A549 (cell line): ENCODE measurements at regions not wholly inside any gene's neighbourhood (a gene's known extent, or its start where the extent isn't known, plus 50 kb on each side); places are given as distances from the start of the nearest gene placed in this dataset.

Source experiments
- ATAC-seq, 2 experiments: fragments of 200-7000 bp in 1 of 2; fragments of >200 bp in 1 of 2; cut with Nextera tagmentation in 1 of 2; cut with Tn5 transposase in 1 of 2; 3 replicates each; pipeline versions ENCODE4 v1.8.0 to v1.9.1; 2018 to 2020; ENCODE audit warnings: mild to moderate bottlenecking in 1 of 2, moderate library complexity in 1 of 2
- CTCF ChIA-PET: fragments of 300-600 bp; sonication (Branson Sonifier 250); formaldehyde crosslinking; extraction: SDS; loops from one replicate; lab custom pipeline; 2021; ENCODE audit warnings: antibody characterized with exemption, inconsistent platforms; lab: Yijun Ruan, JAX
- POLR2A ChIA-PET: fragments of 350-600 bp; formaldehyde crosslinking; extraction: SDS; loops from one replicate; lab custom pipeline; 2021; ENCODE audit warnings: antibody characterized with exemption, inconsistent platforms; lab: Yijun Ruan, JAX
- DNase-seq, 2 experiments: peaks; one replicate each; pipeline versions ENCODE4 v3.0.0 to v3.0.0-alpha.2; 2011 to 2016; ENCODE audit warnings: low read depth in 1 of 2, low spot score in 1 of 2
- FAIRE-seq: peaks from 2 replicates; lab custom pipeline; 2011; peaks lifted over from hg19 to GRCh38; lab: Jason Lieb, UNC
- H3K27ac ChIP-seq, 2 experiments: fragments of >200 bp; sonication (Bioruptor Twin); formaldehyde crosslinking; 3 replicates each; pipeline ENCODE4 v1.5.1; 2016 to 2017
- H3K4me1 ChIP-seq: fragments of >200 bp; sonication (Bioruptor Twin); formaldehyde crosslinking; 3 replicates; pipeline ENCODE4 v1.6.1; 2016
- H3K4me2 ChIP-seq: fragments of >200 bp; sonication (Bioruptor Twin); formaldehyde crosslinking; 3 replicates; pipeline ENCODE4 v1.6.1; 2016
- H3K4me3 ChIP-seq: fragments of >200 bp; sonication (Bioruptor Twin); formaldehyde crosslinking; 3 replicates; pipeline ENCODE4 v1.5.1; 2016
- H3K9me3 ChIP-seq: fragments of >200 bp; sonication (Bioruptor Twin); formaldehyde crosslinking; 3 replicates; pipeline ENCODE4 v1.6.1; 2016
- CBX2 ChIP-seq: fragments of 200-600 bp; sonication (generic); IDR thresholded peaks from 2 replicates; pipeline ENCODE4 v1.6.1; 2016; ENCODE audit warnings: low read depth, mild to moderate bottlenecking, borderline replicate concordance
- CHD2 ChIP-seq: fragments of 150-350 bp; IDR thresholded peaks from 2 replicates; pipeline ENCODE4 v1.6.1; 2014; ENCODE audit warnings: low read length; ENCODE audit not compliant: partially characterized antibody
- EHF ChIP-seq: fragments of 250-450 bp; sonication (Bioruptor Pico); IDR thresholded peaks from 2 replicates; pipeline ENCODE4 v1.5.0; 2020; ENCODE audit warnings: mild to moderate bottlenecking
- EP300 ChIP-seq, 2 experiments: fragments of >200 bp; sonication (Bioruptor Twin); formaldehyde crosslinking; IDR thresholded peaks; 2 replicates in 1 of 2; 3 replicates in 1 of 2; pipeline ENCODE4 v1.6.1; 2016 to 2017
- ESRRA ChIP-seq: fragments of 150-350 bp; IDR thresholded peaks from 2 replicates; pipeline ENCODE4 v1.6.1; 2014; ENCODE audit warnings: mild to moderate bottlenecking, low read length, borderline replicate concordance
- FOSL2 ChIP-seq, 2 experiments: fragments of 450-650 bp in 1 of 2; fragments of >200 bp in 1 of 2; sonication (Bioruptor Twin) in 1 of 2; formaldehyde crosslinking; IDR thresholded peaks; 2 replicates each; pipeline versions ENCODE4 v1.5.0 to v1.6.1; 2016 to 2020; ENCODE audit warnings: mild to moderate bottlenecking in 1 of 2, moderate library complexity in 1 of 2
- FOXS1 ChIP-seq: fragments of 250-450 bp; sonication (Bioruptor Pico); IDR thresholded peaks from 2 replicates; pipeline ENCODE4 v1.5.0; 2020; ENCODE audit warnings: mild to moderate bottlenecking, moderate library complexity
- GATA3 ChIP-seq: IDR thresholded peaks from 2 replicates; pipeline ENCODE4 v1.6.1; 2012; ENCODE audit warnings: borderline replicate concordance
- HOXB5 ChIP-seq: fragments of 250-450 bp; sonication (Bioruptor Pico); IDR thresholded peaks from 2 replicates; pipeline ENCODE4 v1.5.0; 2020; ENCODE audit warnings: mild to moderate bottlenecking, moderate library complexity
- JUNB ChIP-seq: fragments of >200 bp; sonication (Bioruptor Twin); formaldehyde crosslinking; IDR thresholded peaks from 2 replicates; pipeline ENCODE4 v1.6.1; 2016
- KDM1A ChIP-seq: fragments of 200-600 bp; sonication (generic); IDR thresholded peaks from 2 replicates; pipeline ENCODE4 v1.6.1; 2016; ENCODE audit warnings: low read depth, mild to moderate bottlenecking
- MAZ ChIP-seq: fragments of 150-350 bp; IDR thresholded peaks from 2 replicates; pipeline ENCODE4 v1.6.1; 2014; ENCODE audit warnings: antibody characterized with exemption, low read depth, low read length, borderline replicate concordance
- NFE2L2 ChIP-seq: fragments of 150-350 bp; conservative IDR thresholded peaks from 2 replicates; pipeline ENCODE4 v1.6.1; 2014; ENCODE audit warnings: low read length
- NPAS2 ChIP-seq: fragments of 250-450 bp; sonication (Bioruptor Pico); IDR thresholded peaks from 2 replicates; pipeline ENCODE4 v1.8.0; 2022; ENCODE audit warnings: mild to moderate bottlenecking, moderate library complexity, borderline replicate concordance
- RAD21 ChIP-seq, 2 experiments: fragments of >200 bp in 1 of 2; sonication (Bioruptor Twin) in 1 of 2; formaldehyde crosslinking in 1 of 2; IDR thresholded peaks in 1 of 2; conservative IDR thresholded peaks in 1 of 2; 2 replicates in 1 of 2; 3 replicates in 1 of 2; pipeline ENCODE4 v1.6.1; 2012 to 2018; ENCODE audit warnings: inconsistent platforms in 1 of 2
- ZSCAN20 ChIP-seq: fragments of 250-450 bp; sonication (Bioruptor Pico); IDR thresholded peaks from 2 replicates; pipeline ENCODE4 v1.8.0; 2022; ENCODE audit warnings: mild to moderate bottlenecking, moderate library complexity
- WGBS: methylation state at CpG from one replicate; pipeline ENCODE4 v1.1.6; 2017; ENCODE audit errors: missing lambda C conversion rate; 5-methylcytosine and 5-hydroxymethylcytosine counted together
- TF ChIP-seq, protein P1 (sequence below): fragments of 200-600 bp; sonication (generic); IDR thresholded peaks from 2 replicates; pipeline ENCODE4 v1.6.1; 2016; ENCODE audit warnings: antibody characterized with exemption, mild to moderate bottlenecking, moderate library complexity
- TF ChIP-seq, protein P2 (sequence below): IDR thresholded peaks from 2 replicates; pipeline ENCODE4 v1.6.1; 2012
- TF ChIP-seq, protein P3 (sequence below): fragments of 450-650 bp; IDR thresholded peaks from 2 replicates; pipeline ENCODE4 v1.6.1; 2014; ENCODE audit warnings: antibody characterized with exemption
- TF ChIP-seq, protein P4 (sequence below): fragments of 150-350 bp; IDR thresholded peaks from 2 replicates; pipeline ENCODE4 v1.6.1; 2014; ENCODE audit warnings: low read depth, mild to moderate bottlenecking, low read length

DNA sequence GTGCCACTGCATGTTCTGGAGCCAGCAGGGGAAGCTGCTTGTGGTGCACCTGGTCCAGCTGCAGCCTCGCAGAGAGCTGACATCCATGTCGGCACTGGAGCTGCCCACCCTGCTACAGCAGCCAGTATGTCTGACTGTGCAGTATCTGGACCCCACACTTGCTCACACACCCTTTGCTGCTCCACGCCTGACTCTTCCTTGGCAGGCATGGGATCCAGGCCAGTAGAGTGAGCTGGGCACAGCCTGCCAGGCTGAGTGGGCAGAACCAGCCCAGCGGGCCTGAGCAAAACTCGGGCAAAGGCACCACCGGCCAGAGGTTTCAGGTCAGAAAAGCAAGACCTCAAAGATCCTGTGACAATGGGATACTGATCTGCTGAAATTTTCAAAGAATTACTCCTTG is 690.1 kb downstream of the STPG2 start (continued):
- TF ChIP-seq, protein P1, sequence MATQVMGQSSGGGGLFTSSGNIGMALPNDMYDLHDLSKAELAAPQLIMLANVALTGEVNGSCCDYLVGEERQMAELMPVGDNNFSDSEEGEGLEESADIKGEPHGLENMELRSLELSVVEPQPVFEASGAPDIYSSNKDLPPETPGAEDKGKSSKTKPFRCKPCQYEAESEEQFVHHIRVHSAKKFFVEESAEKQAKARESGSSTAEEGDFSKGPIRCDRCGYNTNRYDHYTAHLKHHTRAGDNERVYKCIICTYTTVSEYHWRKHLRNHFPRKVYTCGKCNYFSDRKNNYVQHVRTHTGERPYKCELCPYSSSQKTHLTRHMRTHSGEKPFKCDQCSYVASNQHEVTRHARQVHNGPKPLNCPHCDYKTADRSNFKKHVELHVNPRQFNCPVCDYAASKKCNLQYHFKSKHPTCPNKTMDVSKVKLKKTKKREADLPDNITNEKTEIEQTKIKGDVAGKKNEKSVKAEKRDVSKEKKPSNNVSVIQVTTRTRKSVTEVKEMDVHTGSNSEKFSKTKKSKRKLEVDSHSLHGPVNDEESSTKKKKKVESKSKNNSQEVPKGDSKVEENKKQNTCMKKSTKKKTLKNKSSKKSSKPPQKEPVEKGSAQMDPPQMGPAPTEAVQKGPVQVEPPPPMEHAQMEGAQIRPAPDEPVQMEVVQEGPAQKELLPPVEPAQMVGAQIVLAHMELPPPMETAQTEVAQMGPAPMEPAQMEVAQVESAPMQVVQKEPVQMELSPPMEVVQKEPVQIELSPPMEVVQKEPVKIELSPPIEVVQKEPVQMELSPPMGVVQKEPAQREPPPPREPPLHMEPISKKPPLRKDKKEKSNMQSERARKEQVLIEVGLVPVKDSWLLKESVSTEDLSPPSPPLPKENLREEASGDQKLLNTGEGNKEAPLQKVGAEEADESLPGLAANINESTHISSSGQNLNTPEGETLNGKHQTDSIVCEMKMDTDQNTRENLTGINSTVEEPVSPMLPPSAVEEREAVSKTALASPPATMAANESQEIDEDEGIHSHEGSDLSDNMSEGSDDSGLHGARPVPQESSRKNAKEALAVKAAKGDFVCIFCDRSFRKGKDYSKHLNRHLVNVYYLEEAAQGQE = no peak
- TF ChIP-seq NFE2L2 (no peak), EP300 (IDR thresholded peaks at IDR 0.05) (no peak), EHF (CRISPR knock-in tag) (no peak), GATA3 (no peak), ESRRA (no peak), HOXB5 (CRISPR knock-in tag) (no peak)
- TF ChIP-seq, protein P2, sequence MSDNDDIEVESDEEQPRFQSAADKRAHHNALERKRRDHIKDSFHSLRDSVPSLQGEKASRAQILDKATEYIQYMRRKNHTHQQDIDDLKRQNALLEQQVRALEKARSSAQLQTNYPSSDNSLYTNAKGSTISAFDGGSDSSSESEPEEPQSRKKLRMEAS = no peak
- TF ChIP-seq, protein P3, sequence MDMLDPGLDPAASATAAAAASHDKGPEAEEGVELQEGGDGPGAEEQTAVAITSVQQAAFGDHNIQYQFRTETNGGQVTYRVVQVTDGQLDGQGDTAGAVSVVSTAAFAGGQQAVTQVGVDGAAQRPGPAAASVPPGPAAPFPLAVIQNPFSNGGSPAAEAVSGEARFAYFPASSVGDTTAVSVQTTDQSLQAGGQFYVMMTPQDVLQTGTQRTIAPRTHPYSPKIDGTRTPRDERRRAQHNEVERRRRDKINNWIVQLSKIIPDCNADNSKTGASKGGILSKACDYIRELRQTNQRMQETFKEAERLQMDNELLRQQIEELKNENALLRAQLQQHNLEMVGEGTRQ = no peak
- TF ChIP-seq, protein P4, sequence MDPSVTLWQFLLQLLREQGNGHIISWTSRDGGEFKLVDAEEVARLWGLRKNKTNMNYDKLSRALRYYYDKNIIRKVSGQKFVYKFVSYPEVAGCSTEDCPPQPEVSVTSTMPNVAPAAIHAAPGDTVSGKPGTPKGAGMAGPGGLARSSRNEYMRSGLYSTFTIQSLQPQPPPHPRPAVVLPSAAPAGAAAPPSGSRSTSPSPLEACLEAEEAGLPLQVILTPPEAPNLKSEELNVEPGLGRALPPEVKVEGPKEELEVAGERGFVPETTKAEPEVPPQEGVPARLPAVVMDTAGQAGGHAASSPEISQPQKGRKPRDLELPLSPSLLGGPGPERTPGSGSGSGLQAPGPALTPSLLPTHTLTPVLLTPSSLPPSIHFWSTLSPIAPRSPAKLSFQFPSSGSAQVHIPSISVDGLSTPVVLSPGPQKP = no peak

DNA sequence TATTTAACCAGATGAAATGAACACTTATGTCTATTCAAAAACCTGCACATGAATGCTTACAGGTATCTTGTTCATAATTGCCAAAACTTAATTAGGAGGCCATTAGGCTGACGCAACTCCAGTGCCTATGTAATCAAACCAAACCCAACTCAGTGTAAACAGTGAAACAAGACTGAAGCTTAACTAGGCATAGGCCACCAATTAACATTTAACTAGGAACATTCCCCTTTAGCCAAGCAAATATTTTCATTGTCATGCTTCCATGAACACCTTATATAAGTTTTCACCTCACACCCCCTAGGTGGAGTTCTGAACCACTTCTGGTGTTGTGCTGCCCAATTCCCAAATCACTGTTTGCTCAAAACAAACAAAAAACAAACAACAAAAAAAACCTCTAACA is 686.0 kb downstream of the STPG2 start:
- no peaks in the 10 kb centered on the region for H3K4me1 ChIP-seq
- 63% methylated on average over 1 of the region's 1 CpG for WGBS
- ChIA-PET CTCF (no interaction called here), POLR2A (no interaction called here)
- no peaks in the 10 kb centered on the region for H3K9me3 ChIP-seq
- ATAC-seq (no peak), FAIRE-seq (no peak), DNase-seq (no peak)
- H3K4me3 ChIP-seq = no peak overlapping the region
- no peak overlapping the region for H3K4me2 ChIP-seq
- H3K27ac ChIP-seq = no peak overlapping the region
- TF ChIP-seq CHD2 = no peak

DNA sequence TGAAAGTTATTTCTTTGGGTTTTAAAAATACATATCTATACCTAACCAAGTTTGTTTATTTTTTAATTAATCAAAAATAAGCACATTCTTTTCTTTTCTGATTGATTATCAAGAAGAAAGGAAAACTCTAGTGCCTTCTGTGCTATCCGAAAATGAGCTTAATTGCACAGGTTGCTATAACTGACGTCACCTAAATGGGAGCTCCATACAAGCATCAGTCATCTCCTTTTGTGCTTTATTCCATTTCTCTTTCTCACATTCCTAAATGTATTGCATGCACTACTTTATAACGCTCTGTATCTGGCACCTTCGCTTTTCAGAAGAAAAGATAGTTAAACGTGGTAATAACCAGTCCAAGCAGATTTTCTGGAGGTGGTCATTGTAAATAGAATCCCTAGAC is 675.0 kb downstream of the STPG2 start:
- FAIRE-seq = no peak
- TF ChIP-seq CBX2 (no peak), KDM1A (no peak), FOSL2 (IDR thresholded peaks at IDR 0.05) (no peak), FOSL2 (CRISPR knock-in tag; IDR thresholded peaks at IDR 0.05) (no peak), ZSCAN20 (CRISPR knock-in tag) (no peak), NPAS2 (CRISPR knock-in tag) (no peak), HOXB5 (CRISPR knock-in tag) (no peak), RAD21 (conservative IDR thresholded peaks at IDR 0.05 in 1 of 2, IDR thresholded peaks at IDR 0.05 in 1 of 2) (no peak), JUNB (no peak), FOXS1 (CRISPR knock-in tag) (no peak), MAZ (no peak)
- TF ChIP-seq, all 56 proteins: peak for 0
- no peaks in the 10 kb centered on the region for H3K4me1 ChIP-seq
- WGBS = 46% methylated on average over 5 of the region's 5 CpGs
- ChIA-PET CTCF (no interaction called here), POLR2A (no interaction called here)
- no peak overlapping the region for H3K4me3 ChIP-seq
- ATAC-seq = no peak
- H3K4me2 ChIP-seq = no peak overlapping the region
- no peak overlapping the region for H3K27ac ChIP-seq
- H3K9me3 ChIP-seq = no peaks in the 10 kb centered on the region
- no peak for DNase-seq
